DOHH2 (cell line): ENCODE measurements at regions not wholly inside any gene's neighbourhood (a gene's known extent, or its start where the extent isn't known, plus 50 kb on each side); places are given as distances from the start of the nearest gene placed in this dataset.

Experiments
- H3F3A ChIP-seq: fragments of 200-600 bp; sonication (generic), shearing (Covaris generic); 2 replicates; pipeline ENCODE4 v1.6.0; 2016; ENCODE audit warnings: antibody characterized with exemption, mild to moderate bottlenecking; ENCODE audit not compliant: control insufficient read depth, insufficient read depth
- H3K27ac ChIP-seq: fragments of 200-600 bp; sonication (generic); 2 replicates; pipeline ENCODE4 v1.5.1; 2014; ENCODE audit warnings: low read depth, mild to moderate bottlenecking, low read length, moderate library complexity
- H3K27me3 ChIP-seq: fragments of 200-600 bp; sonication (generic); 2 replicates; pipeline ENCODE4 v1.6.1; 2014; ENCODE audit warnings: mild to moderate bottlenecking, low read length, mixed read lengths; ENCODE audit not compliant: control insufficient read depth
- H3K36me3 ChIP-seq: fragments of 200-600 bp; sonication (generic); 2 replicates; pipeline ENCODE4 v1.6.1; 2014; ENCODE audit warnings: mild to moderate bottlenecking, low read length, moderate library complexity, mixed read lengths; ENCODE audit not compliant: control insufficient read depth
- H3K4me1 ChIP-seq: fragments of 200-600 bp; sonication (generic); 2 replicates; pipeline ENCODE4 v1.6.1; 2014; ENCODE audit warnings: mild to moderate bottlenecking, low read length, mixed read lengths; ENCODE audit not compliant: control insufficient read depth
- H3K4me2 ChIP-seq: fragments of 200-600 bp; sonication (generic); 2 replicates; pipeline ENCODE4 v1.6.0; 2014; ENCODE audit warnings: mild to moderate bottlenecking, low read length, moderate library complexity
- H3K4me3 ChIP-seq: fragments of 200-600 bp; sonication (generic); 2 replicates; pipeline ENCODE4 v1.5.1; 2014; ENCODE audit warnings: mild to moderate bottlenecking, low read length, mixed read lengths
- H3K79me2 ChIP-seq: fragments of 200-600 bp; sonication (generic); 2 replicates; pipeline ENCODE4 v1.6.1; 2014; ENCODE audit warnings: mild to moderate bottlenecking, low read length, mixed read lengths; ENCODE audit not compliant: control insufficient read depth
- H3K9me2 ChIP-seq: fragments of 200-600 bp; sonication (generic); replicated peaks from 2 replicates; pipeline ENCODE4 v1.6.1; 2014; ENCODE audit warnings: mild to moderate bottlenecking, low read length, mixed read lengths; ENCODE audit not compliant: control insufficient read depth
- H3K9me3 ChIP-seq: fragments of 200-600 bp; sonication (generic); 2 replicates; pipeline ENCODE4 v1.6.1; 2014; ENCODE audit warnings: antibody characterized with exemption, low read length, mixed read lengths; ENCODE audit not compliant: control insufficient read depth, insufficient read depth
- H4K20me1 ChIP-seq: fragments of 200-600 bp; sonication (generic); 2 replicates; pipeline ENCODE4 v1.6.0; 2014; ENCODE audit warnings: low read depth, mild to moderate bottlenecking, antibody characterized with exemption, low read length, moderate library complexity; ENCODE audit not compliant: control insufficient read depth, insufficient read depth
- CTCF ChIP-seq: fragments of 200-600 bp; sonication (generic); IDR thresholded peaks from one replicate; pipeline ENCODE4 v1.5.1; 2014; ENCODE audit warnings: antibody characterized with exemption, mild to moderate bottlenecking, low read depth, low read length; ENCODE audit not compliant: poor library complexity, severe bottlenecking
- EZH2phosphoT487 ChIP-seq: fragments of 200-600 bp; sonication (generic); IDR thresholded peaks from 2 replicates; pipeline ENCODE4 v1.6.1; 2017; ENCODE audit warnings: borderline replicate concordance, mild to moderate bottlenecking, antibody characterized with exemption, low read length, moderate library complexity, mixed read lengths

DNA sequence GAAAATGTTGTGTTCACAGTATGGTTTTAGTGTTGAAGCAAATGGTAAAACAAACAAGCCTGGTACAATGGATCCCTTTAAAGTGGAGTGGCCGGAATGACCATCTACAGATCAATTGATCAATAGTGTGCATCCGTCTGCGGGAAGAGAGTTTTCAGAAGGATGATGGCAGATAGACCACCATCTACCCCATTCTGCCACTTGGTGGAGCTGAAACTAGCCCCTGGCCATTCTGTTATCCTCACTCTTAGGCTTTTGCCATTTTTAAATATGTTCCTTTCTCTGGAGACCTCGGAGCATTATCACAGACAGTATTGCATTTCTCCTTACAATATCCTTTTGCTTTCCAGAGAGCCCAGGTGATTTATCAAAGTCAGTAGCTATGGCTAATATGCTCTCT is 258.9 kb upstream of the CFAP20DC start:
- no peak overlapping the region for H3K27ac ChIP-seq
- H3K9me3 ChIP-seq = no peaks in the 10 kb centered on the region
- no peak overlapping the region for H3K4me2 ChIP-seq
- H3K4me3 ChIP-seq = no peak overlapping the region
- H3K4me1 ChIP-seq = 0 out of 2 replicates have a peak, but pooled peaks cover 4% of the 10 kb centered on the region
- no peaks in the 10 kb centered on the region for H3K27me3 ChIP-seq
- no peak for TF ChIP-seq EZH2phosphoT487
- TF ChIP-seq CTCF = peak; percentile 37
- H3K36me3 ChIP-seq = no peaks in the 10 kb centered on the region
- H3F3A ChIP-seq = no peaks in the 10 kb centered on the region
- no peaks in the 10 kb centered on the region for H4K20me1 ChIP-seq
- no peaks in the 10 kb centered on the region for H3K79me2 ChIP-seq
- no peaks in the 10 kb centered on the region for H3K9me2 ChIP-seq

GRCh38 chr3:59308001-59308400 is 258.2 kb upstream of the CFAP20DC start:
- H3K9me3 ChIP-seq = no peaks in the 10 kb centered on the region
- TF ChIP-seq EZH2phosphoT487 (no peak), CTCF (no peak)
- no peaks in the 10 kb centered on the region for H3K9me2 ChIP-seq
- no peaks in the 10 kb centered on the region for H4K20me1 ChIP-seq
- no peak overlapping the region for H3K4me2 ChIP-seq
- no peaks in the 10 kb centered on the region for H3K27me3 ChIP-seq
- H3K4me1 ChIP-seq = 0 out of 2 replicates have a peak, but pooled peaks cover 3% of the 10 kb centered on the region
- no peaks in the 10 kb centered on the region for H3K79me2 ChIP-seq
- H3K27ac ChIP-seq = no peak overlapping the region
- H3K36me3 ChIP-seq = no peaks in the 10 kb centered on the region
- no peaks in the 10 kb centered on the region for H3F3A ChIP-seq
- no peak overlapping the region for H3K4me3 ChIP-seq

DNA sequence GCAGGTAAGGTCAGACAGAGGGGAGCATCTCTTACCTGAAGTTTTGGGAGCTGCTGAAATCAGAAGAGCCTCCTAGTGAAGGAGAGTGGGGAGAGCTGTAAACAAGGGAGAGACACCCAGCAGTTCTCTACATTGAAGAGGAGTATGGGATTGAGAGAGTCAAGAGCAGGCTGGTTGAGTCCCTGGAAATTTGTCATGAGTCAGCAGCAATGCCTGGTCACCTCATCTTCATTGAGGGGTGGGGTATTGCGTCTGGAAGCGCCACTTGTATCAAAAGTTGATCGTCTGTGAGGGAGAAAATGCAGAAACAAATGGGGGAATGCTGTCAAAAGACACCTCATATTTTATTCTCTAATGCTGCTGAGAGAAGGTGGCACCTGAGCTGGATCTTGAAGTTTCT is 256.6 kb upstream of the CFAP20DC start:
- no peak overlapping the region for H3K4me3 ChIP-seq
- no peak for TF ChIP-seq EZH2phosphoT487
- TF ChIP-seq CTCF = no peak

More for the DNA sequence above, 256.6 kb upstream of the CFAP20DC start:
- H3K27me3 ChIP-seq = no peaks in the 10 kb centered on the region
- no peaks in the 10 kb centered on the region for H3K79me2 ChIP-seq
- H4K20me1 ChIP-seq = no peaks in the 10 kb centered on the region
- H3K4me2 ChIP-seq = no peak overlapping the region
- no peaks in the 10 kb centered on the region for H3K9me3 ChIP-seq
- no peaks in the 10 kb centered on the region for H3K9me2 ChIP-seq
- peaks cover 3% of the 10 kb centered on the region for H3K4me1 ChIP-seq
- H3F3A ChIP-seq = no peaks in the 10 kb centered on the region
- H3K27ac ChIP-seq = no peak overlapping the region
- no peaks in the 10 kb centered on the region for H3K36me3 ChIP-seq
